Parathyroid adenoma (tissue), 2 donors: ENCODE measurements at regions not wholly inside any gene's neighbourhood (a gene's known extent, or its start where the extent isn't known, plus 50 kb on each side); places are given as distances from the start of the nearest gene placed in this dataset.

ENCODE experiments used
- H2AFZ ChIP-seq: fragments of 300-600 bp; sonication (generic); one replicate; pipeline ENCODE4 v1.7.0; 2017; ENCODE audit warnings: antibody characterized with exemption, mild to moderate bottlenecking
- H3K27ac ChIP-seq: fragments of 300-600 bp; sonication (generic); one replicate; pipeline ENCODE4 v1.7.0; 2017
- H3K27me3 ChIP-seq: fragments of 300-600 bp; sonication (generic); one replicate; pipeline ENCODE4 v1.7.0; 2017; ENCODE audit warnings: low read length; ENCODE audit not compliant: control insufficient read depth, insufficient read depth
- H3K36me3 ChIP-seq: fragments of 300-600 bp; sonication (generic); one replicate; pipeline ENCODE4 v1.7.0; 2017; ENCODE audit warnings: low read length; ENCODE audit not compliant: control insufficient read depth, insufficient read depth
- H3K4me1 ChIP-seq: fragments of 300-600 bp; sonication (generic); one replicate; pipeline ENCODE4 v1.7.0; 2017; ENCODE audit warnings: control low read depth
- H3K4me2 ChIP-seq: fragments of 300-600 bp; sonication (generic); one replicate; pipeline ENCODE4 v1.7.0; 2017; ENCODE audit warnings: low read length
- H3K4me3 ChIP-seq: fragments of 300-600 bp; sonication (generic); one replicate; pipeline ENCODE4 v1.7.0; 2017; ENCODE audit warnings: low read depth, low read length
- H3K79me2 ChIP-seq: fragments of 300-600 bp; sonication (generic); one replicate; pipeline ENCODE4 v1.7.0; 2017; ENCODE audit warnings: control low read depth
- H3K9ac ChIP-seq: fragments of 300-600 bp; sonication (generic); one replicate; pipeline ENCODE4 v1.7.0; 2017; ENCODE audit warnings: mild to moderate bottlenecking
- H3K9me3 ChIP-seq: fragments of 300-600 bp; sonication (generic); one replicate; pipeline ENCODE4 v1.7.0; 2017; ENCODE audit warnings: low read length; ENCODE audit not compliant: control insufficient read depth
- CTCF ChIP-seq: fragments of 300-600 bp; sonication (generic); IDR thresholded peaks from one replicate; pipeline ENCODE4 v1.7.0; 2017; ENCODE audit warnings: antibody characterized with exemption, mild to moderate bottlenecking
- donor health status: primary hyperparathyroidism.

GRCh38 chr1:164177118-164177517 is 381.9 kb upstream of the PBX1 start:
- Histone ChIP-seq H3K9me3 (no peaks in the 10 kb centered on the region), H2AFZ (no peak overlapping the region)

GRCh38 chr1:164180824-164181223 is 378.2 kb upstream of the PBX1 start:
- Histone ChIP-seq H3K4me2 (no peak overlapping the region), H3K4me3 (no peak overlapping the region), H3K36me3 (no peaks in the 10 kb centered on the region), H3K4me1 (no peaks in the 10 kb centered on the region), H3K9me3 (no peaks in the 10 kb centered on the region), H3K27ac (no peak overlapping the region), H3K9ac (no peak overlapping the region), H2AFZ (no peak overlapping the region), H3K79me2 (no peaks in the 10 kb centered on the region), H3K27me3 (no peaks in the 10 kb centered on the region)
- TF ChIP-seq CTCF = no peak

More at GRCh38 chr1:164177118-164177517, 381.9 kb upstream of the PBX1 start:
- Histone ChIP-seq H3K27me3 (no peaks in the 10 kb centered on the region), H3K4me3 (no peak overlapping the region), H3K27ac (no peak overlapping the region), H3K4me2 (no peak overlapping the region), H3K79me2 (no peaks in the 10 kb centered on the region), H3K9ac (no peak overlapping the region), H3K4me1 (no peaks in the 10 kb centered on the region), H3K36me3 (no peaks in the 10 kb centered on the region)
- no peak for TF ChIP-seq CTCF

- TF ChIP-seq CTCF = no peak
Observed at GRCh38 chr1:164183854-164184635, 374.9 kb upstream of the PBX1 start.

GRCh38 chr1:164186881-164187280 is 372.1 kb upstream of the PBX1 start:
- Histone ChIP-seq H3K27ac (no peak overlapping the region), H3K4me1 (no peaks in the 10 kb centered on the region), H3K9ac (no peak overlapping the region), H2AFZ (no peak overlapping the region), H3K79me2 (no peaks in the 10 kb centered on the region), H3K9me3 (no peaks in the 10 kb centered on the region), H3K4me3 (no peak overlapping the region), H3K27me3 (no peaks in the 10 kb centered on the region), H3K36me3 (no peaks in the 10 kb centered on the region), H3K4me2 (no peak overlapping the region)
- TF ChIP-seq CTCF = no peak

More at GRCh38 chr1:164183854-164184635, 374.9 kb upstream of the PBX1 start:
- Histone ChIP-seq H3K9me3 (no peaks in the 10 kb centered on the region), H2AFZ (no peak overlapping the region), H3K9ac (no peak overlapping the region), H3K4me2 (no peak overlapping the region), H3K4me3 (no peak overlapping the region), H3K27me3 (no peaks in the 10 kb centered on the region), H3K79me2 (no peaks in the 10 kb centered on the region), H3K36me3 (no peaks in the 10 kb centered on the region), H3K27ac (no peak overlapping the region), H3K4me1 (no peaks in the 10 kb centered on the region)

GRCh38 chr1:164188497-164188896 is 370.5 kb upstream of the PBX1 start:
- Histone ChIP-seq H3K27me3 (no peaks in the 10 kb centered on the region), H3K36me3 (no peaks in the 10 kb centered on the region), H2AFZ (no peak overlapping the region), H3K9me3 (no peaks in the 10 kb centered on the region), H3K4me3 (no peak overlapping the region), H3K27ac (no peak overlapping the region), H3K4me1 (no peaks in the 10 kb centered on the region), H3K79me2 (no peaks in the 10 kb centered on the region), H3K4me2 (no peak overlapping the region), H3K9ac (no peak overlapping the region)
- TF ChIP-seq CTCF = no peak
